Right lobe of liver (tissue), 4 donors: ENCODE measurements at regions not wholly inside any gene's neighbourhood (a gene's known extent, or its start where the extent isn't known, plus 50 kb on each side); places are given as distances from the start of the nearest gene placed in this dataset.

ENCODE experiments used
- CTCF ChIP-seq, 4 donors: fragments of 200-600 bp in 3 of 4; fragments of 450-650 bp in 1 of 4; IDR thresholded peaks; one replicate each; pipeline versions ENCODE4 v1.5.1 to v1.8.0; 2016 to 2022; ENCODE audit warnings: antibody characterized with exemption in 4 of 4, mild to moderate bottlenecking in 2 of 4
- POLR2A ChIP-seq: fragments of 450-650 bp; IDR thresholded peaks from one replicate; pipeline ENCODE4 v1.6.1; 2017; ENCODE audit warnings: antibody characterized with exemption, mild to moderate bottlenecking
- donor health status: DM: no; HTN: no; CAD: no.
- donor health status: DM: no; HTN: no; CAD: no.
- donor health status: DM: no; HTN: yes; CAD: no.

GRCh38 chr12:45580356-45580969, 149.0 kb upstream of the ARID2 start:
- no peak for TF ChIP-seq CTCF (IDR thresholded peaks at IDR 0.05)
- TF ChIP-seq POLR2A = no peak
